ENCODE measurements at regions not wholly inside any gene's neighbourhood (a gene's known extent, or its start where the extent isn't known, plus 50 kb on each side); places are given as distances from the start of the nearest gene placed in this dataset.

DNA sequence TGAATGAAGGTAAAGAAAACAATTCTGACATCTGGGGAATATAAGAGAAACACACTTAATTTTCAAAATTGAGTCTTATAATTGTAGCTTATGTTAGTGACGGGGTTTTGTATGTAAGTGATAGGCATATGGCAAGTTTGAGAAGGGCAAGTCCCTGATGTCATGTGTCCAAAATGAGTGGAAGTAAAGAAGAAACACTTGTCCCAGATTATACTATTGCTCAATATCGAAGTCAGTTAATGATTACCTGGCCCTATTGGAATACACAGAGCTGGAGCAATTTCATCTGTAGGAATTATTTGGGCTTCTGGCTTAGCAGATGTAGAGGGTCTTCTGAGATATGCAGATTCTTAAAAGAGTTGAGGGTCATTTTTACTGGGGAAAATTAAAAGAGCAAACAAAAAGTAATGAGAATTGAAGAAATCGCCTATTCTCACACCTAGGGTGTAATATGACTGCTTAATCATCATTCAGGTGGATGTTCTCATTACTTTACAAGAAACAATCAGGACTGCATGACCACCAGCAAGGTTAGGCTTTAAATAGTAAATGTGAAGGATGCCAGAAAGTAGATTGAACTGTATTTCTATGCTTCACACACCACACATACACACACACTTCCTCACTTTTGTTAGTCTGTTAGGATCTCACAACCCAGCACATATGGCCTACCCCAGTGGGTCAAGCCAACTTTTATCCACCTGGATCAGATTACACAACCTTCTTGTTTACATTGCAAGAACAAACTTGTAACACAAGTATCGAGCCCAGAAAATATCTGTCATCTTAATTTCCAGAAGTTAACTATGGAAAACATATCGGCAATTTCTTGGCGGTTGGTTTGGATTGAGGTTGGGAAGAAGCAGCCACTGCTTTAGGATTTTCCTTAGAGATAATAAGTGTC is 183.3 kb upstream of the LRRC3B start:
- TF ChIP-seq ZNF8 (CRISPR knock-in tag; IDR thresholded peaks at IDR 0.05): no peak
- TF ChIP-seq ESRRG (CRISPR knock-in tag; IDR thresholded peaks at IDR 0.05): no peak
- TF ChIP-seq RARB (CRISPR knock-in tag; IDR thresholded peaks at IDR 0.05): no peak
- TF ChIP-seq ZC3H10 (CRISPR knock-in tag; IDR thresholded peaks at IDR 0.05): no peak
- TF ChIP-seq, protein P1, sequence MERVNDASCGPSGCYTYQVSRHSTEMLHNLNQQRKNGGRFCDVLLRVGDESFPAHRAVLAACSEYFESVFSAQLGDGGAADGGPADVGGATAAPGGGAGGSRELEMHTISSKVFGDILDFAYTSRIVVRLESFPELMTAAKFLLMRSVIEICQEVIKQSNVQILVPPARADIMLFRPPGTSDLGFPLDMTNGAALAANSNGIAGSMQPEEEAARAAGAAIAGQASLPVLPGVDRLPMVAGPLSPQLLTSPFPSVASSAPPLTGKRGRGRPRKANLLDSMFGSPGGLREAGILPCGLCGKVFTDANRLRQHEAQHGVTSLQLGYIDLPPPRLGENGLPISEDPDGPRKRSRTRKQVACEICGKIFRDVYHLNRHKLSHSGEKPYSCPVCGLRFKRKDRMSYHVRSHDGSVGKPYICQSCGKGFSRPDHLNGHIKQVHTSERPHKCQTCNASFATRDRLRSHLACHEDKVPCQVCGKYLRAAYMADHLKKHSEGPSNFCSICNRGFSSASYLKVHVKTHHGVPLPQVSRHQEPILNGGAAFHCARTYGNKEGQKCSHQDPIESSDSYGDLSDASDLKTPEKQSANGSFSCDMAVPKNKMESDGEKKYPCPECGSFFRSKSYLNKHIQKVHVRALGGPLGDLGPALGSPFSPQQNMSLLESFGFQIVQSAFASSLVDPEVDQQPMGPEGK (CRISPR knock-in tag; IDR thresholded peaks at IDR 0.05; ENCODE audit: borderline replicate concordance): no peak
- TF ChIP-seq ZNF565 (CRISPR knock-in tag; conservative IDR thresholded peaks at IDR 0.05; ENCODE audit: low read depth): no peak
- TF ChIP-seq ARNTL (CRISPR knock-in tag; IDR thresholded peaks at IDR 0.05; ENCODE audit: borderline replicate concordance, low read depth): no peak
- TF ChIP-seq ZFP30 (CRISPR knock-in tag; IDR thresholded peaks at IDR 0.05): no peak
- no peak for TF ChIP-seq PPARA (CRISPR knock-in tag; IDR thresholded peaks at IDR 0.05; ENCODE audit: borderline replicate concordance)

Measured in SK-N-SH treated with all-trans-retinoic acid at 6 μM for 48 hours (cell line).